H1 (cell line): ENCODE measurements at regions not wholly inside any gene's neighbourhood (a gene's known extent, or its start where the extent isn't known, plus 50 kb on each side); places are given as distances from the start of the nearest gene placed in this dataset.

Experiments
- CTCF ChIA-PET: fragments of 300-600 bp; sonication (Branson Sonifier 250); formaldehyde crosslinking; loops from one replicate; lab custom pipeline; 2021; ENCODE audit not compliant: partially characterized antibody; lab: Charles Lee
- POLR2A ChIA-PET: fragments of 300-600 bp; sonication (Branson Sonifier 250); formaldehyde crosslinking; loops from one replicate; lab custom pipeline; 2021; ENCODE audit warnings: inconsistent platforms; ENCODE audit not compliant: partially characterized antibody; lab: Charles Lee
- DNase-seq, 2 experiments: peaks; one replicate each; pipeline versions ENCODE4 v3.0.0 to v3.0.0-alpha.2; 2010 to 2022; ENCODE audit warnings: low spot score in 2 of 2, low read depth in 1 of 2, mixed read lengths in 1 of 2
- FAIRE-seq: peaks from 2 replicates; lab custom pipeline; 2011; peaks lifted over from hg19 to GRCh38; lab: Jason Lieb, UNC
- H2AFZ ChIP-seq: 2 replicates; pipeline ENCODE4 v1.8.1; 2012; ENCODE audit warnings: low read length, inconsistent platforms
- H2AK5ac ChIP-seq: 2 replicates; pipeline ENCODE4 v1.6.1; 2013; ENCODE audit warnings: low read depth, low read length
- H2BK120ac ChIP-seq: replicated peaks from 2 replicates; pipeline ENCODE3; 2013; ENCODE audit warnings: low read depth, low read length, inconsistent platforms
- H2BK12ac ChIP-seq: 2 replicates; pipeline ENCODE4 v1.6.1; 2013; ENCODE audit warnings: low read depth, low read length
- H2BK15ac ChIP-seq: 2 replicates; pipeline ENCODE4 v1.6.1; 2013; ENCODE audit warnings: low read length
- H2BK20ac ChIP-seq: 2 replicates; pipeline ENCODE4 v1.6.1; 2013; ENCODE audit warnings: low read length
- H2BK5ac ChIP-seq: 2 replicates; pipeline ENCODE4 v1.6.1; 2013; ENCODE audit warnings: low read depth, low read length
- H3K14ac ChIP-seq: 2 replicates; pipeline ENCODE4 v1.6.1; 2013; ENCODE audit warnings: inconsistent platforms; ENCODE audit not compliant: insufficient read length
- H3K18ac ChIP-seq: 2 replicates; pipeline ENCODE4 v1.6.1; 2013; ENCODE audit warnings: low read length; ENCODE audit errors: extremely low read depth
- H3K23ac ChIP-seq: 2 replicates; pipeline ENCODE4 v1.6.1; 2013; ENCODE audit warnings: inconsistent platforms; ENCODE audit not compliant: insufficient read length
- H3K23me2 ChIP-seq: 2 replicates; pipeline ENCODE4 v1.6.1; 2013; ENCODE audit warnings: low read depth, low read length
- H3K27ac ChIP-seq: 2 replicates; pipeline ENCODE4 v1.6.1; 2011; ENCODE audit warnings: low read depth, low read length, inconsistent platforms
- H3K27me3 ChIP-seq, 4 experiments: replicated peaks in 1 of 4; 1 replicate in 1 of 4; 2 replicates in 3 of 4; pipeline versions ENCODE4 v1.6.1 to v1.8.1; 2011 to 2013; ENCODE audit warnings: low read length in 3 of 4, mild to moderate bottlenecking in 3 of 4, inconsistent platforms in 2 of 4, mixed read lengths in 2 of 4, moderate library complexity in 1 of 4; ENCODE audit not compliant: control insufficient read depth in 3 of 4, insufficient read depth in 3 of 4; ENCODE audit errors: extremely low read depth in 1 of 4
- H3K36me3 ChIP-seq, 4 experiments: 2 replicates each; pipeline versions ENCODE4 v1.6.1 to v1.8.1; 2011 to 2013; ENCODE audit warnings: mild to moderate bottlenecking in 4 of 4, low read length in 3 of 4, moderate library complexity in 2 of 4, control low read depth in 1 of 4, inconsistent platforms in 1 of 4; ENCODE audit not compliant: insufficient read depth in 4 of 4, control insufficient read depth in 2 of 4
- H3K4ac ChIP-seq: replicated peaks from 2 replicates; pipeline ENCODE3; 2013; ENCODE audit warnings: low read length, low read depth, mixed read lengths, inconsistent platforms; ENCODE audit not compliant: insufficient read length
- H3K4me1 ChIP-seq, 4 experiments: replicated peaks in 1 of 4; 1 replicate in 1 of 4; 2 replicates in 3 of 4; pipeline versions ENCODE4 v1.6.1 to v1.8.1; 2011 to 2013; ENCODE audit warnings: low read length in 3 of 4, inconsistent platforms in 2 of 4, mixed read lengths in 1 of 4; ENCODE audit not compliant: insufficient read depth in 4 of 4, control insufficient read depth in 3 of 4
- H3K4me2 ChIP-seq, 2 experiments: 2 replicates each; pipeline versions ENCODE4 v1.6.1 to v1.8.1; 2011 to 2013; ENCODE audit warnings: low read depth in 2 of 2, low read length in 2 of 2, control low read depth in 1 of 2, inconsistent platforms in 1 of 2, mild to moderate bottlenecking in 1 of 2; ENCODE audit not compliant: insufficient read depth in 1 of 2
- H3K4me3 ChIP-seq, 4 experiments: fragments of 200-600, 300-600 bp in 1 of 4; sonication (generic), shearing (Covaris generic), sonication (Bioruptor Twin) in 1 of 4; 2 replicates each; pipeline versions ENCODE4 v1.5.1 to v1.8.1; 2011 to 2016; ENCODE audit warnings: low read length in 4 of 4, low read depth in 3 of 4, control low read depth in 2 of 4, inconsistent platforms in 2 of 4, mild to moderate bottlenecking in 2 of 4, mixed read lengths in 1 of 4, moderate library complexity in 1 of 4; ENCODE audit not compliant: insufficient read depth in 2 of 4; ENCODE audit errors: extremely low read depth in 1 of 4
- H3K56ac ChIP-seq: replicated peaks from 2 replicates; pipeline ENCODE3; 2013; ENCODE audit warnings: low read depth, mild to moderate bottlenecking, mixed read lengths, low read length, inconsistent platforms; ENCODE audit not compliant: insufficient read length
- H3K79me1 ChIP-seq: 2 replicates; pipeline ENCODE4 v1.6.1; 2013; ENCODE audit warnings: low read depth, low read length, control low read depth
- H3K79me2 ChIP-seq, 2 experiments: 2 replicates each; pipeline versions ENCODE4 v1.6.1 to v1.8.1; 2012 to 2013; ENCODE audit warnings: low read length in 2 of 2, mild to moderate bottlenecking in 2 of 2, inconsistent platforms in 1 of 2; ENCODE audit not compliant: insufficient read depth in 2 of 2, control insufficient read depth in 1 of 2
- H3K9ac ChIP-seq, 4 experiments: replicated peaks in 1 of 4; 1 replicate in 1 of 4; 2 replicates in 3 of 4; pipeline versions ENCODE4 v1.6.1 to v1.8.1; 2011 to 2013; ENCODE audit warnings: low read depth in 3 of 4, low read length in 3 of 4, control low read depth in 2 of 4, mild to moderate bottlenecking in 2 of 4, moderate library complexity in 2 of 4, inconsistent platforms in 1 of 4; ENCODE audit errors: extremely low read depth in 1 of 4
- H3K9me3 ChIP-seq, 2 experiments: 2 replicates each; pipeline versions ENCODE4 v1.6.1 to v1.8.1; 2012 to 2013; ENCODE audit warnings: mild to moderate bottlenecking in 2 of 2, moderate library complexity in 2 of 2, control low read depth in 1 of 2, inconsistent platforms in 1 of 2, low read depth in 1 of 2, low read length in 1 of 2, mixed read lengths in 1 of 2; ENCODE audit not compliant: insufficient read depth in 2 of 2
- H4K20me1 ChIP-seq, 2 experiments: replicated peaks in 1 of 2; 2 replicates each; pipeline versions ENCODE3 to v1.8.1; 2011 to 2013; ENCODE audit warnings: inconsistent platforms in 2 of 2, low read length in 2 of 2, mild to moderate bottlenecking in 1 of 2; ENCODE audit not compliant: insufficient read depth in 2 of 2, control insufficient read depth in 1 of 2
- H4K5ac ChIP-seq: 2 replicates; pipeline ENCODE4 v1.6.1; 2013; ENCODE audit warnings: low read length, low read depth, mixed read lengths, inconsistent platforms; ENCODE audit not compliant: insufficient read length
- H4K8ac ChIP-seq: 2 replicates; pipeline ENCODE4 v1.8.0; 2013; ENCODE audit warnings: mild to moderate bottlenecking, moderate library complexity, low read length, inconsistent platforms; ENCODE audit not compliant: insufficient read depth; ENCODE audit errors: extremely low read depth
- H4K91ac ChIP-seq: replicated peaks from 2 replicates; pipeline ENCODE3; 2013; ENCODE audit warnings: low read length, mixed read lengths, inconsistent platforms; ENCODE audit not compliant: insufficient read length
- CBX8 ChIP-seq: fragments of 300-800, 300-1000 bp; sonication (generic); IDR thresholded peaks from 2 replicates; pipeline ENCODE4 v1.7.1; 2016; ENCODE audit warnings: low read depth, low read length, borderline replicate concordance
- EGR1 ChIP-seq: IDR thresholded peaks from 2 replicates; pipeline ENCODE4 v1.6.1; 2011; ENCODE audit warnings: low read depth, low read length, borderline replicate concordance
- GTF2F1 ChIP-seq: IDR thresholded peaks from 2 replicates; pipeline ENCODE4 v1.6.1; 2012; ENCODE audit warnings: low read depth, low read length, improper control_type of control experiment, borderline replicate concordance
- JUND ChIP-seq: IDR thresholded peaks from 2 replicates; pipeline ENCODE4 v1.6.1; 2011; ENCODE audit warnings: mild to moderate bottlenecking, improper control_type of control experiment, low read length
- MAFK ChIP-seq: IDR thresholded peaks from 2 replicates; pipeline ENCODE4 v1.6.1; 2012; ENCODE audit warnings: low read depth, mild to moderate bottlenecking, improper control_type of control experiment, low read length
- POLR2A ChIP-seq, 2 experiments: IDR thresholded peaks; 1 replicate in 1 of 2; 2 replicates in 1 of 2; pipeline ENCODE4 v1.6.1; 2011; ENCODE audit warnings: low read depth in 2 of 2, low read length in 2 of 2, mild to moderate bottlenecking in 2 of 2; ENCODE audit errors: control extremely low read depth in 1 of 2
- POLR2AphosphoS5 ChIP-seq: IDR thresholded peaks from 2 replicates; pipeline ENCODE4 v1.6.1; 2011; ENCODE audit warnings: low read depth, low read length
- RAD21 ChIP-seq, 2 experiments: IDR thresholded peaks in 1 of 2; conservative IDR thresholded peaks in 1 of 2; 2 replicates each; pipeline ENCODE4 v1.6.1; 2011; ENCODE audit warnings: low read depth in 2 of 2, low read length in 2 of 2, improper control_type of control experiment in 1 of 2, inconsistent platforms in 1 of 2, mild to moderate bottlenecking in 1 of 2, moderate library complexity in 1 of 2
- RBBP5 ChIP-seq: IDR thresholded peaks from 2 replicates; pipeline ENCODE4 v1.7.1; 2012; ENCODE audit warnings: low read depth, mild to moderate bottlenecking, inconsistent platforms, low read length, moderate library complexity, borderline replicate concordance
- SIRT6 ChIP-seq: IDR thresholded peaks from one replicate; pipeline ENCODE4 v1.7.1; 2012; ENCODE audit warnings: low read length, inconsistent platforms
- SP4 ChIP-seq: IDR thresholded peaks from 2 replicates; pipeline ENCODE4 v1.6.1; 2012; ENCODE audit warnings: low read length, inconsistent platforms
- TAF1 ChIP-seq: IDR thresholded peaks from 2 replicates; pipeline ENCODE4 v1.6.1; 2011; ENCODE audit warnings: mild to moderate bottlenecking, low read depth, low read length
- TCF12 ChIP-seq: IDR thresholded peaks from 2 replicates; pipeline ENCODE4 v1.6.1; 2011; ENCODE audit warnings: low read depth, mild to moderate bottlenecking, low read length
- USF2 ChIP-seq: IDR thresholded peaks from 2 replicates; pipeline ENCODE4 v1.6.1; 2011; ENCODE audit warnings: low read length, improper control_type of control experiment
- WGBS, 2 experiments: shearing (Covaris generic) in 1 of 2; methylation state at CpG; one replicate each; pipeline versions ENCODE4 v1.1.6 to v1.1.7; 2013 to 2015; ENCODE audit warnings: low lambda C conversion rate in 2 of 2, mixed read lengths in 2 of 2, inconsistent platforms in 1 of 2, low coverage in 1 of 2, missing lambda C conversion rate in 1 of 2; ENCODE audit not compliant: insufficient replicate concordance in 2 of 2, insufficient coverage in 1 of 2, insufficient read length in 1 of 2; ENCODE audit errors: extremely low coverage in 1 of 2, missing lambda C conversion rate in 1 of 2; 5-methylcytosine and 5-hydroxymethylcytosine counted together

GRCh38 chr3:106397006-106397405 lies 528.2 kb upstream of the CBLB start:
- H3K79me2 ChIP-seq: no peaks in the 10 kb centered on the region
- peak overlapping the region; percentile 13 for H4K5ac ChIP-seq
- H3K23me2 ChIP-seq: no peaks in the 10 kb centered on the region
- no peak overlapping the region for H4K8ac ChIP-seq
- H4K20me1 ChIP-seq: no peaks in the 10 kb centered on the region
- no peak overlapping the region for H3K9ac ChIP-seq
- no peak overlapping the region for H3K56ac ChIP-seq
- H3K4me2 ChIP-seq: peak overlapping the region; percentile 30 to 44
- H3K27ac ChIP-seq: no peak overlapping the region
- H3K14ac ChIP-seq: no peak overlapping the region
- peak in 1 of 2 experiments; percentile 2 for DNase-seq
- H3K18ac ChIP-seq: no peak overlapping the region; the same call in 1 of the 2 replicates
- POLR2A ChIA-PET: no interaction called here
- H4K91ac ChIP-seq: no peak overlapping the region
- no peak overlapping the region for H3K4ac ChIP-seq
- no peaks in the 10 kb centered on the region for H3K36me3 ChIP-seq
- H3K79me1 ChIP-seq: no peaks in the 10 kb centered on the region
- no peak overlapping the region for H2BK120ac ChIP-seq
- H2AFZ ChIP-seq: no peak overlapping the region
- 30% methylated on average over 2 of the region's 2 CpGs; no CpG with 5 or more reads in 1 of the 2 experiments for WGBS, 2 experiments
- H2AK5ac ChIP-seq: no peak overlapping the region
- H3K23ac ChIP-seq: no peak overlapping the region
- H3K27me3 ChIP-seq: no peaks in the 10 kb centered on the region
- peak overlapping the region in 1 of 4 experiments; percentile 35; a peak in 1 of 8 replicates for H3K4me3 ChIP-seq
- peaks cover 0 to 9% (median 5%) of the 10 kb centered on the region in 4 experiments; a peak in 4 of 7 replicates for H3K4me1 ChIP-seq
- CTCF ChIA-PET: interaction anchor here (0.7 to 1.2 kb wide), 2 partner anchors 55 to 667 kb away, joined by 3 read pairs; no protein-coding TSS in a partner anchor
- FAIRE-seq: peak; percentile 87
- no peak overlapping the region for H2BK20ac ChIP-seq
- no peak overlapping the region for H2BK12ac ChIP-seq
- no peaks in the 10 kb centered on the region for H3K9me3 ChIP-seq
- H2BK15ac ChIP-seq: no peak overlapping the region
- no peak overlapping the region for H2BK5ac ChIP-seq
- TF ChIP-seq USF2 (no peak), POLR2A (IDR thresholded peaks at IDR 0.05; ENCODE audit: control extremely low read depth in 1 of 2, low read depth in 2 of 2, low read length in 2 of 2) (no peak), TCF12 (no peak), EGR1 (no peak), SP4 (no peak), MAFK (no peak), RAD21 (IDR thresholded peaks at IDR 0.05 in 1 of 2, conservative IDR thresholded peaks at IDR 0.05 in 1 of 2; ENCODE audit: low read depth in 2 of 2, low read length in 2 of 2) (no peak), SIRT6 (no peak), JUND (no peak), RBBP5 (no peak), TAF1 (no peak), GTF2F1 (no peak), POLR2AphosphoS5 (no peak), CBX8 (no peak)
